ENCODE measurements at regions not wholly inside any gene's neighbourhood (a gene's known extent, or its start where the extent isn't known, plus 50 kb on each side); places are given as distances from the start of the nearest gene placed in this dataset.

- TF ChIP-seq EZH2 (IDR thresholded peaks at IDR 0.05; ENCODE audit: low read length), result no peak
- no peak for TF ChIP-seq CTCF (optimal IDR thresholded peaks at IDR 0.05 in 1 of 3, IDR thresholded peaks at IDR 0.05 in 1 of 3, conservative IDR thresholded peaks at IDR 0.05 in 1 of 3; ENCODE audit: extremely low read depth in 1 of 3, insufficient read depth in 2 of 3, low read length in 3 of 3)
- dilution Hi-C loops (cut with MboI; ENCODE audit: extremely low pct_ligation_motif_present, low sequenced_read_pairs), result no loop called here
- no peaks in the 10 kb centered on the region for H3K79me2 ChIP-seq (ENCODE audit: control insufficient read depth, insufficient read depth, low read length)
- H3K27ac ChIP-seq (ENCODE audit: control insufficient read depth, insufficient read depth, low read length), result no peak overlapping the region
- DNase-seq (ENCODE audit: low read depth, low spot score), result no peak
- H3K9me3 ChIP-seq (ENCODE audit: control insufficient read depth, low read depth, low read length), result no peaks in the 10 kb centered on the region
- H2AFZ ChIP-seq (ENCODE audit: control insufficient read depth, low read length), result no peak overlapping the region
- H3K4me3 ChIP-seq (ENCODE audit: control insufficient read depth in 2 of 3, extremely low read depth in 1 of 3, insufficient read depth in 2 of 3, low read depth in 1 of 3, low read length in 3 of 3), result no peak overlapping the region
- H3K36me3 ChIP-seq (ENCODE audit: control insufficient read depth in 2 of 2, extremely low read depth in 1 of 2, insufficient read depth in 2 of 2, low read length in 2 of 2), result no peaks in the 10 kb centered on the region
- no peak overlapping the region for H3K9ac ChIP-seq (ENCODE audit: control insufficient read depth, extremely low read depth, insufficient read depth, low read length)
- no peak for FAIRE-seq
- no peak overlapping the region for H3K4me2 ChIP-seq (ENCODE audit: control insufficient read depth, extremely low read depth, insufficient read depth, low read depth, low read length)
- no peaks in the 10 kb centered on the region for H3K4me1 ChIP-seq (ENCODE audit: control insufficient read depth, extremely low read depth, insufficient read depth, low read length)
- H3K9me1 ChIP-seq (ENCODE audit: control insufficient read depth, extremely low read depth, insufficient read depth, low read length), result no peaks in the 10 kb centered on the region
- H4K20me1 ChIP-seq (ENCODE audit: control insufficient read depth, extremely low read depth, insufficient read depth, low read length), result no peaks in the 10 kb centered on the region
- H3K27me3 ChIP-seq (ENCODE audit: control insufficient read depth, extremely low read depth, insufficient read depth, low read length), result no peaks in the 10 kb centered on the region
Observed at GRCh38 chr20:50405915-50406609, 104.1 kb upstream of the PTPN1 start.

GRCh38 chr20:50406610-50407136, 103.5 kb upstream of the PTPN1 start:
- H3K36me3 ChIP-seq (ENCODE audit: control insufficient read depth in 2 of 2, extremely low read depth in 1 of 2, insufficient read depth in 2 of 2, low read length in 2 of 2), result no peaks in the 10 kb centered on the region
- no peak overlapping the region for H3K4me2 ChIP-seq (ENCODE audit: control insufficient read depth, extremely low read depth, insufficient read depth, low read depth, low read length)
- FAIRE-seq (no peak), DNase-seq (ENCODE audit: low read depth, low spot score) (no peak)
- H3K9me1 ChIP-seq (ENCODE audit: control insufficient read depth, extremely low read depth, insufficient read depth, low read length), result no peaks in the 10 kb centered on the region
- H3K9me3 ChIP-seq (ENCODE audit: control insufficient read depth, low read depth, low read length), result no peaks in the 10 kb centered on the region
- dilution Hi-C loops (cut with MboI; ENCODE audit: extremely low pct_ligation_motif_present, low sequenced_read_pairs), result no loop called here
- no peaks in the 10 kb centered on the region for H4K20me1 ChIP-seq (ENCODE audit: control insufficient read depth, extremely low read depth, insufficient read depth, low read length)
- no peak overlapping the region for H2AFZ ChIP-seq (ENCODE audit: control insufficient read depth, low read length)
- no peaks in the 10 kb centered on the region for H3K27me3 ChIP-seq (ENCODE audit: control insufficient read depth, extremely low read depth, insufficient read depth, low read length)
- no peaks in the 10 kb centered on the region for H3K4me1 ChIP-seq (ENCODE audit: control insufficient read depth, extremely low read depth, insufficient read depth, low read length)
- H3K4me3 ChIP-seq (ENCODE audit: control insufficient read depth in 2 of 3, extremely low read depth in 1 of 3, insufficient read depth in 2 of 3, low read depth in 1 of 3, low read length in 3 of 3), result no peak overlapping the region
- H3K27ac ChIP-seq (ENCODE audit: control insufficient read depth, insufficient read depth, low read length), result no peak overlapping the region
- no peaks in the 10 kb centered on the region for H3K79me2 ChIP-seq (ENCODE audit: control insufficient read depth, insufficient read depth, low read length)
- TF ChIP-seq EZH2 (IDR thresholded peaks at IDR 0.05; ENCODE audit: low read length) (no peak), CTCF (optimal IDR thresholded peaks at IDR 0.05 in 1 of 3, IDR thresholded peaks at IDR 0.05 in 1 of 3, conservative IDR thresholded peaks at IDR 0.05 in 1 of 3; ENCODE audit: extremely low read depth in 1 of 3, insufficient read depth in 2 of 3, low read length in 3 of 3) (no peak)
- H3K9ac ChIP-seq (ENCODE audit: control insufficient read depth, extremely low read depth, insufficient read depth, low read length), result no peak overlapping the region

Data from keratinocyte (primary cell).